A673 (cell line): ENCODE measurements at regions not wholly inside any gene's neighbourhood (a gene's known extent, or its start where the extent isn't known, plus 50 kb on each side); places are given as distances from the start of the nearest gene placed in this dataset.

Experiments used
- EZH2 ChIP-seq: fragments of 200-600 bp; sonication (generic); IDR thresholded peaks from 2 replicates; pipeline ENCODE4 v1.6.1; 2017; ENCODE audit warnings: borderline replicate concordance, low read depth, mild to moderate bottlenecking, mixed read lengths, antibody characterized with exemption, low read length; ENCODE audit not compliant: poor library complexity, severe bottlenecking
- TF ChIP-seq, protein P1 (sequence below): fragments of 300-800, 200-600 bp; sonication (generic); conservative IDR thresholded peaks from 2 replicates; pipeline ENCODE4 v1.5.1; 2017; ENCODE audit warnings: low read depth, mild to moderate bottlenecking, antibody characterized with exemption, low read length, moderate library complexity, mixed read lengths

GRCh38 chr2:220833446-220833845, 738.7 kb downstream of the EPHA4 start:
- TF ChIP-seq, protein P1, sequence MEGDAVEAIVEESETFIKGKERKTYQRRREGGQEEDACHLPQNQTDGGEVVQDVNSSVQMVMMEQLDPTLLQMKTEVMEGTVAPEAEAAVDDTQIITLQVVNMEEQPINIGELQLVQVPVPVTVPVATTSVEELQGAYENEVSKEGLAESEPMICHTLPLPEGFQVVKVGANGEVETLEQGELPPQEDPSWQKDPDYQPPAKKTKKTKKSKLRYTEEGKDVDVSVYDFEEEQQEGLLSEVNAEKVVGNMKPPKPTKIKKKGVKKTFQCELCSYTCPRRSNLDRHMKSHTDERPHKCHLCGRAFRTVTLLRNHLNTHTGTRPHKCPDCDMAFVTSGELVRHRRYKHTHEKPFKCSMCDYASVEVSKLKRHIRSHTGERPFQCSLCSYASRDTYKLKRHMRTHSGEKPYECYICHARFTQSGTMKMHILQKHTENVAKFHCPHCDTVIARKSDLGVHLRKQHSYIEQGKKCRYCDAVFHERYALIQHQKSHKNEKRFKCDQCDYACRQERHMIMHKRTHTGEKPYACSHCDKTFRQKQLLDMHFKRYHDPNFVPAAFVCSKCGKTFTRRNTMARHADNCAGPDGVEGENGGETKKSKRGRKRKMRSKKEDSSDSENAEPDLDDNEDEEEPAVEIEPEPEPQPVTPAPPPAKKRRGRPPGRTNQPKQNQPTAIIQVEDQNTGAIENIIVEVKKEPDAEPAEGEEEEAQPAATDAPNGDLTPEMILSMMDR: no peak
- TF ChIP-seq EZH2: no peak
